Tibial nerve (tissue), 4 donors: ENCODE measurements at regions not wholly inside any gene's neighbourhood (a gene's known extent, or its start where the extent isn't known, plus 50 kb on each side); places are given as distances from the start of the nearest gene placed in this dataset.

ENCODE experiments used
- DNase-seq, 2 donors: peaks; one replicate each; pipeline ENCODE4 v3.0.0-alpha.2; 2019; ENCODE audit warnings: low spot score in 2 of 2
- H3K27ac ChIP-seq, 4 donors: fragments of 200-600 bp; sonication (generic) in 3 of 4; one replicate each; pipeline ENCODE4 v1.5.1; 2017 to 2019; ENCODE audit warnings: mild to moderate bottlenecking in 1 of 4
- H3K27me3 ChIP-seq, 2 donors: fragments of 200-600 bp; sonication (generic) in 1 of 2; one replicate each; pipeline versions ENCODE4 v1.5.1 to v1.6.0; 2017 to 2019
- H3K36me3 ChIP-seq, 3 donors: fragments of 200-600 bp; sonication (generic); one replicate each; pipeline ENCODE4 v1.5.1; 2018 to 2019
- H3K4me1 ChIP-seq, 4 donors: fragments of 200-600 bp; sonication (generic) in 3 of 4; one replicate each; pipeline ENCODE4 v1.5.1; 2017 to 2019
- H3K4me3 ChIP-seq, 4 donors: fragments of 200-600 bp; sonication (generic) in 3 of 4; one replicate each; pipeline ENCODE4 v1.5.1; 2017 to 2019; ENCODE audit warnings: mild to moderate bottlenecking in 1 of 4, moderate library complexity in 1 of 4
- H3K9me3 ChIP-seq, 4 donors: fragments of 200-600 bp; sonication (generic) in 3 of 4; one replicate each; pipeline ENCODE4 v1.5.1; 2017 to 2019
- CTCF ChIP-seq, 5 experiments: fragments of 200-600 bp in 3 of 5; fragments of 450-650 bp in 2 of 5; sonication (generic) in 3 of 5; IDR thresholded peaks; one replicate each; pipeline ENCODE4 v1.5.1; 2016 to 2019; ENCODE audit warnings: antibody characterized with exemption in 5 of 5, mild to moderate bottlenecking in 3 of 5, moderate library complexity in 2 of 5
- EP300 ChIP-seq, 2 donors: sonication (generic); formaldehyde crosslinking; IDR thresholded peaks; one replicate each; pipeline ENCODE4 v1.6.1; 2017; ENCODE audit warnings: antibody characterized with exemption in 2 of 2, mild to moderate bottlenecking in 1 of 2
- POLR2A ChIP-seq, 2 donors: fragments of 450-650 bp; IDR thresholded peaks; one replicate each; pipeline ENCODE4 v1.6.1; 2017; ENCODE audit warnings: antibody characterized with exemption in 2 of 2, mild to moderate bottlenecking in 2 of 2, moderate library complexity in 2 of 2
- WGBS, 2 donors: methylation state at CpG; one replicate each; pipeline ENCODE4 v1.1.5; 2018; 5-methylcytosine and 5-hydroxymethylcytosine counted together

- TF ChIP-seq CTCF (IDR thresholded peaks at IDR 0.05): no peak
- DNase-seq: no peak
- Histone ChIP-seq H3K4me3 (no peak overlapping the region), H3K4me1 (peaks cover 0 to 11% (median 0%) of the 10 kb centered on the region in 4 donors), H3K27me3 (no peaks in the 10 kb centered on the region), H3K36me3 (no peaks in the 10 kb centered on the region), H3K27ac (no peak overlapping the region), H3K9me3 (no peaks in the 10 kb centered on the region)
- 79 to 89% methylated on average over 2 of the region's 2 CpGs for WGBS, 2 donors
These were observed 84.1 kb upstream of the MAGEA4 start for GRCh38 chrX:151828439-151829080.

- Histone ChIP-seq H3K36me3 (no peaks in the 10 kb centered on the region), H3K27me3 (no peaks in the 10 kb centered on the region), H3K9me3 (no peaks in the 10 kb centered on the region), H3K4me1 (peaks cover 0 to 6% (median 0%) of the 10 kb centered on the region in 4 donors), H3K4me3 (no peak overlapping the region), H3K27ac (no peak overlapping the region)
- no peak for TF ChIP-seq EP300 (IDR thresholded peaks at IDR 0.05)
- TF ChIP-seq POLR2A (IDR thresholded peaks at IDR 0.05): no peak
- no peak for TF ChIP-seq CTCF (IDR thresholded peaks at IDR 0.05)
- WGBS, 2 donors: 34 to 42% methylated on average over 4 of the region's 4 CpGs
- no peak for DNase-seq
These were observed 81.8 kb upstream of the MAGEA4 start for GRCh38 chrX:151830911-151831310.

GRCh38 chrX:151852294-151852693 lies 60.4 kb upstream of the MAGEA4 start:
- H3K4me1 ChIP-seq: no peaks in the 10 kb centered on the region
- 93 to 96% methylated on average over 3 of the region's 3 CpGs for WGBS, 2 donors
- no peak for DNase-seq
- H3K27me3 ChIP-seq: no peaks in the 10 kb centered on the region
- TF ChIP-seq EP300 (IDR thresholded peaks at IDR 0.05) (no peak), POLR2A (IDR thresholded peaks at IDR 0.05) (no peak), CTCF (IDR thresholded peaks at IDR 0.05) (no peak)
- no peaks in the 10 kb centered on the region for H3K9me3 ChIP-seq
- no peak overlapping the region for H3K4me3 ChIP-seq
- H3K27ac ChIP-seq: no peak overlapping the region
- H3K36me3 ChIP-seq: no peaks in the 10 kb centered on the region

GRCh38 chrX:151854726-151855495 lies 57.8 kb upstream of the MAGEA4 start:
- no peak overlapping the region for H3K4me3 ChIP-seq
- DNase-seq: no peak
- 51 to 76% methylated on average over 4 of the region's 4 CpGs for WGBS, 2 donors

More at GRCh38 chrX:151854726-151855495, 57.8 kb upstream of the MAGEA4 start:
- Histone ChIP-seq H3K36me3 (no peaks in the 10 kb centered on the region), H3K9me3 (no peaks in the 10 kb centered on the region), H3K4me1 (no peaks in the 10 kb centered on the region), H3K27me3 (no peaks in the 10 kb centered on the region), H3K27ac (no peak overlapping the region)
- TF ChIP-seq POLR2A (IDR thresholded peaks at IDR 0.05) (no peak), CTCF (IDR thresholded peaks at IDR 0.05) (no peak), EP300 (IDR thresholded peaks at IDR 0.05) (no peak)
